ENCODE measurements at regions not wholly inside any gene's neighbourhood (a gene's known extent, or its start where the extent isn't known, plus 50 kb on each side); places are given as distances from the start of the nearest gene placed in this dataset.
"Not testable (repeated sequence)": the region's sequence is repeated elsewhere in the genome, so short reads cannot be mapped to it uniquely, and the experiment has no call there.

DNA sequence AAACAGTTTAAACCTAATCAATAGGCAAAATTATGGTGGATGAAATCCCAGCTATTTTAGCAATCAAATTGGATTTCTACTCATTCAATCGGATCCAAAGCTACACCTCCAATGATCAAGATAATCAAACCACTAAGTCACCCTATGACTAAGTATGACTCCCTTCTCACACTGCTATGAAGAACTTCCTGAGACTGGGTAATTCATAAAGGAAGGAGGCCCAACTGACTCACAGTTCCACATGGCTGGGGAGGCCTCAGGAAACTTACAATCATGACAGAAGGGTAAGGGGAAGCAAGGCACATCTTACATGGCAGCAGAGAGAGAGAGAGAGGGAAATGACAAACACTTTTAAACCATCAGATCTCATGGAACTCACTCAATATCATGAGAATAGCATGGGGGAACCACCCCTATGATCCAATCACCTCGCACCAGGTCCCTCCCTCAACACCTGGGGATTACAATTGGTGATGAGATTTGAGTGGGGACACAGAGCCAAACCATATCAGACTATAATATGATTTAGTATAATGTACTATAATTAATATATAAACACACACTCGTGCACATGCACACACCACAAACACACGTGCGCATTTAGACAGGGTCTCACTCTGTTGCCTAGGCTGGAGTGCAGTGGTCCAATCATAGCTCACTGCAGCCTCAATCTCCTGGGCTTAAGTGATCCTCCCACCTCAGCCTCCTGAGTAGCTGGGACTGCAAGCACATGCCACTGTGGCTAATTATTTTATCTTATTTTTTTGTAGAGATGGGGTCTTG, 213.6 kb upstream of the FOXK1 start:
- H3K36me3 ChIP-seq (ENCODE audit: control insufficient read depth, insufficient read depth, low read length): no peaks in the 10 kb centered on the region
- H3K9me3 ChIP-seq (ENCODE audit: control insufficient read depth, low read length): no peaks in the 10 kb centered on the region
- no peak overlapping the region for H3K27ac ChIP-seq (ENCODE audit: insufficient read depth, low read depth, low read length, poor library complexity, severe bottlenecking)
- no peaks in the 10 kb centered on the region for H3K27me3 ChIP-seq (ENCODE audit: control insufficient read depth, insufficient read depth, low read length, poor library complexity, severe bottlenecking)
- no peaks in the 10 kb centered on the region for H3K4me1 ChIP-seq (ENCODE audit: control insufficient read depth, insufficient read depth, low read length)
- H3K4me3 ChIP-seq (ENCODE audit: insufficient read depth, low read depth, low read length): no peak overlapping the region
- 87 to 90% methylated on average over 4 to 5 of the region's 5 CpGs for WGBS, 2 experiments

DNA sequence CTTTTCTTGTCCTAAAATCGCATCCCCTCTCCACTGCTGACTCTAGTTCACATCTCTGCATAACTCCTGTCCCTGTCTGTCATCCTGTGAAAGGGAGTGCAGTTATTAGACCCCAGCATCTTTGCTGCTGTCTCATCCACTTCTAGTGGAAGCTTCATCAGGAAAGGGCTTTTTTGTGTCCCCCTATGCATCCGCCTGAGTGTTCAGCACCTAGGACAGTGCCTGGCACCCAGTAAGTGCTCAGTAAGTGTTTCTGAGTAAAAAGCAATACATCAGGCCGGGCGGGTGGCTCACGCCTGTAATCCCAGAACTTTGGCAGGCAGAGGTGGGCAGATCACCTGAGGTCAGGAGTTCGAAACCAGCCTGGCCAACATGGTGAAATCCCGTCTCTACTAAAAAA, 211.8 kb upstream of the FOXK1 start:
- no peak overlapping the region for H3K27ac ChIP-seq (ENCODE audit: insufficient read depth, low read depth, low read length, poor library complexity, severe bottlenecking)
- no peaks in the 10 kb centered on the region for H3K9me3 ChIP-seq (ENCODE audit: control insufficient read depth, low read length)
- H3K36me3 ChIP-seq (ENCODE audit: control insufficient read depth, insufficient read depth, low read length): no peaks in the 10 kb centered on the region
- no peaks in the 10 kb centered on the region for H3K27me3 ChIP-seq (ENCODE audit: control insufficient read depth, insufficient read depth, low read length, poor library complexity, severe bottlenecking)
- no peak overlapping the region for H3K4me3 ChIP-seq (ENCODE audit: insufficient read depth, low read depth, low read length)
- WGBS, 2 experiments: 65 to 70% methylated on average over 7 of the region's 7 CpGs
- H3K4me1 ChIP-seq (ENCODE audit: control insufficient read depth, insufficient read depth, low read length): no peaks in the 10 kb centered on the region

DNA sequence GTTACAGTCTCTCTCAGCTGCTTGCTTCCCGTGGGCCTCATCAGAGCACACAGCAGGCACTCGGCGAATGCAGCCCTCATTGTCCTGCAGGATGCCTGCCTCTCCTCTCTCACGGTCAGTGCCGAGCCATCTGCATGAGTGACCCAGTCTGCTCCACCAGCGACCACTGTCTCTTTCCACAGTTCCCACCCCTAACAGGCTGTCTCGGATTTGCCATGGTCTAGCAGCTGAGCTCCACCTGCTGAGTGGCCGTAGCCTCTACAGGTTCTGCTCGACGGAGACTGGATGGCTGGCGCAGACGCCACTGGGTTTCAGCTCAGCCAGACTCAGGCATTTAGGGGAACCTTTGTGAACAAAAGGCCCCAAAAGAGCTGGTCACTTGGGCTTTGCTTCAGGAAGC, 209.4 kb upstream of the FOXK1 start:
- Histone ChIP-seq H3K36me3 (ENCODE audit: control insufficient read depth, insufficient read depth, low read length) (no peaks in the 10 kb centered on the region), H3K27ac (ENCODE audit: insufficient read depth, low read depth, low read length, poor library complexity, severe bottlenecking) (no peak overlapping the region), H3K4me1 (ENCODE audit: control insufficient read depth, insufficient read depth, low read length) (no peaks in the 10 kb centered on the region), H3K9me3 (ENCODE audit: control insufficient read depth, low read length) (no peaks in the 10 kb centered on the region), H3K27me3 (ENCODE audit: control insufficient read depth, insufficient read depth, low read length, poor library complexity, severe bottlenecking) (no peaks in the 10 kb centered on the region), H3K4me3 (ENCODE audit: insufficient read depth, low read depth, low read length) (no peak overlapping the region)
- WGBS, 2 experiments: 69 to 74% methylated on average over 12 of the region's 12 CpGs

DNA sequence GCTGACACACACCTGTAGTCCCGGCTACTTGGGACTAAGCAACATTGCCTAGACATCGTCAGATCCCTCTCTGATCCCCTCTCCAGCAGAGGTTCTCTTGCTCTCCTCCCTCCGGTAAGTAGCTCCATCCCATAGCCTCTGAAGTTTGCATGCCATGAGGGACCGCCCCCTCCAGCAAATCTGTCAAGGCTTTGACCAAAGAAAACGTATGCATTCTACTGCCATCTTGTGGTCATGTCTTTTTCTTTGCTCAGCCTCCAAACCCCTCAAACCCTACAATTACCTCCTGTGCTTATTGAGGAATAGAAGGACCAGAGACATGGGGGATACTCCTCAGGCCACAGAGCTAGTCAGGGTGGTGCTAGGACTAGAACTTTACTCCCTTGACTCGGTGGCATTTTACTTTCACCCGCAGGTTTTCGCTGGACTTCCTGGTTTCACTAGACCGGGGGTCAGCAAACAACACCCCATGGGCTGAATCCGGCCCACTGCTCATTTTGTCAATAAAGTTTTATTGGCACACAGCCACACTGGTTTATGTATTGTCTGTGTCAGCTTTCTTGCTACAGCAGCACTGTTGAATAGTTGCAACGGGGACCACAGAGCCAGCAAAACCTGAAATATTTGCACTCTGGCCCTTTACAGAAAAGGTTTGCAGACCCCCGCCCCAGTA, 202.6 kb upstream of the FOXK1 start:
- 51 to 59% methylated on average over 12 of the region's 12 CpGs for WGBS, 2 experiments
- Histone ChIP-seq H3K36me3 (ENCODE audit: control insufficient read depth, insufficient read depth, low read length) (no peaks in the 10 kb centered on the region), H3K9me3 (ENCODE audit: control insufficient read depth, low read length) (no peaks in the 10 kb centered on the region), H3K27me3 (ENCODE audit: control insufficient read depth, insufficient read depth, low read length, poor library complexity, severe bottlenecking) (no peaks in the 10 kb centered on the region), H3K27ac (ENCODE audit: insufficient read depth, low read depth, low read length, poor library complexity, severe bottlenecking) (no peak overlapping the region), H3K4me3 (ENCODE audit: insufficient read depth, low read depth, low read length) (no peak overlapping the region), H3K4me1 (ENCODE audit: control insufficient read depth, insufficient read depth, low read length) (no peaks in the 10 kb centered on the region)

DNA sequence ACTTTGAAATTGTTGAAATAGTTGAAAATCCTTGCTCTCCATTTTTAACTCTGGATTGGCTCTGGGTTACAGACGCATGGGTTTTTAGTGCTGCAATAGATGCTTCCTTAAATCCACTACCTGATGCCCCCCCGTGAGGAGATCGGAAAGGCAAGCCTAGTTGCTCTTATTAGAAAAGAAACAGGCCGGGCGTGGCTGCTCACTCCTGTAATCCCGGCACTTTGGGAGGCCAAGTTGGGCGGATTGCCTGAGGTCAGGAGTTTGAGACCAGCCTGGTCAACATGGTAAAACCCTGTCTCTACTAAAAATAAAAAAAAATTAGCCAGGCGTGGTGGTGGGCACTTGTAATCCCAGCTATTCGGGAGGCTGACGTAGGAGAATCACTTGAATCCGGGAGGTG, 202.0 kb upstream of the FOXK1 start:
- not testable (repeated sequence) for H3K4me1 ChIP-seq (ENCODE audit: control insufficient read depth, insufficient read depth, low read length); H3K36me3 ChIP-seq (ENCODE audit: control insufficient read depth, insufficient read depth, low read length); H3K27ac ChIP-seq (ENCODE audit: insufficient read depth, low read depth, low read length, poor library complexity, severe bottlenecking); H3K27me3 ChIP-seq (ENCODE audit: control insufficient read depth, insufficient read depth, low read length, poor library complexity, severe bottlenecking); H3K4me3 ChIP-seq (ENCODE audit: insufficient read depth, low read depth, low read length); H3K9me3 ChIP-seq (ENCODE audit: control insufficient read depth, low read length)
- WGBS, 2 experiments: 88 to 89% methylated on average over 11 of the region's 11 CpGs

DNA sequence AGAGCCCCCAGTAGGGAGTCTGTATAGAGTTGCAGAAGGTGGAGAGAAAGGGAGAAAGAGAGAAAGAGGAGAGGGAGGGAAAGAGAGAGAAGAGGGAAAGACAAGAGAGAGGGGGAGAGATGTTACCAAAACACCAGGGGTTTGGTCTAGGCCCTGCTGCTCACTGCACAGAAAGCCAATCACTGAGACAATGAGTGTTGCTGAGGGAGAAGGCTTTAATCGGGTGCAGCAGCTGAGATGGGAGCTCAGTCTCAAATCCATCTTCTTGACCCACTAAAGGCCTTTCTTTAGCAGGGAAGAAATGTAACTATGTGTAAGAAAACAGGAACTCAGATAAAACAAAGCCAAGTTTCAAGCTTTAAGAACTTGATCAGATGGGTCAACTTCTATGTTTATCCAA, 198.2 kb upstream of the FOXK1 start:
- no peak overlapping the region for H3K4me3 ChIP-seq (ENCODE audit: insufficient read depth, low read depth, low read length)
- H3K4me1 ChIP-seq (ENCODE audit: control insufficient read depth, insufficient read depth, low read length): no peaks in the 10 kb centered on the region
- H3K9me3 ChIP-seq (ENCODE audit: control insufficient read depth, low read length): no peaks in the 10 kb centered on the region
- 80 to 92% methylated on average over 1 of the region's 1 CpG for WGBS, 2 experiments
- no peaks in the 10 kb centered on the region for H3K27me3 ChIP-seq (ENCODE audit: control insufficient read depth, insufficient read depth, low read length, poor library complexity, severe bottlenecking)
- no peaks in the 10 kb centered on the region for H3K36me3 ChIP-seq (ENCODE audit: control insufficient read depth, insufficient read depth, low read length)
- H3K27ac ChIP-seq (ENCODE audit: insufficient read depth, low read depth, low read length, poor library complexity, severe bottlenecking): no peak overlapping the region

DNA sequence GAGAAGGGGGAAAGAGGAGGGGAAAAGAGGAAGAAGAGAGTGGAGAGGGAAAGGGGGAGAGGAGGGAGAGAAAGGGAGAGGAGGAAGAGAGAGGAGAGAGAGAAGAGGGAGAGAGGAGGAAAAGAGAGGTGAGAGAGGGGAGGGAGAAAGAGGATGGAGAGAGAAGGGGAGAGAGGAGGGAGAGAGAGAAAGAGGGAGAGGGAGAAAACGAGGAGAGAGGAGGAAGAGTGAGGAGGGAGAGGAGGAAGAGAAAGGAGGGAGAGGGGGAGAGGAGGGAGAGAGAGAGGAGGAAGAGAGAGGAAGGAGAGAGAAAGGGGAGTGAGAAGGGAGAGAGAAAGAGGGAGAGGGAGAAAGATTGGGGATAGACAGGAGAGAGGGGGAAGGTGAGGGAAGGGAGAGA, 197.6 kb upstream of the FOXK1 start:
- Histone ChIP-seq H3K9me3 (ENCODE audit: control insufficient read depth, low read length) (no peaks in the 10 kb centered on the region), H3K36me3 (ENCODE audit: control insufficient read depth, insufficient read depth, low read length) (no peaks in the 10 kb centered on the region), H3K4me3 (ENCODE audit: insufficient read depth, low read depth, low read length) (no peak overlapping the region), H3K27ac (ENCODE audit: insufficient read depth, low read depth, low read length, poor library complexity, severe bottlenecking) (no peak overlapping the region), H3K27me3 (ENCODE audit: control insufficient read depth, insufficient read depth, low read length, poor library complexity, severe bottlenecking) (no peaks in the 10 kb centered on the region), H3K4me1 (ENCODE audit: control insufficient read depth, insufficient read depth, low read length) (no peaks in the 10 kb centered on the region)
- 34 to 40% methylated on average over 1 of the region's 1 CpG for WGBS, 2 experiments

DNA sequence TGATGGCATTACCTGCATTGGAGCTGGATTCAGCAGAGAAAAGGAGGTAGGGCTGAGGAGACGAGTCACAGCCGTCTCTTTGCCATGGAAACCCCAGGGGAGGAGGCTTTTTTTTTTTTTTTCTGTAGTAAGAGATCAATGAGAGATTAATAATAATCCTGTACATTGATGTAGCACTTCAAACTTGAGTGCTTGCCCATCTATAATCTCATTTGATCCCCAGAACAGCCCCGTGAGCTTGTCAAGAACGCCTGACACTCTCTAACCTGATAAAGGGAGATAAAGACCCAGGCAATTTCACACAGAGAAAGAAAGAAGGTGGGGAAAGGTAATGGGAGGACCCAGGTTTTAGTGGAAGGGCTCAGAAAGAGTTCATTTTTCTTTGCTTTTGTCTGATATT, 195.2 kb upstream of the FOXK1 start:
- Histone ChIP-seq H3K4me1 (ENCODE audit: control insufficient read depth, insufficient read depth, low read length) (no peaks in the 10 kb centered on the region), H3K27me3 (ENCODE audit: control insufficient read depth, insufficient read depth, low read length, poor library complexity, severe bottlenecking) (no peaks in the 10 kb centered on the region), H3K27ac (ENCODE audit: insufficient read depth, low read depth, low read length, poor library complexity, severe bottlenecking) (no peak overlapping the region), H3K36me3 (ENCODE audit: control insufficient read depth, insufficient read depth, low read length) (no peaks in the 10 kb centered on the region), H3K4me3 (ENCODE audit: insufficient read depth, low read depth, low read length) (no peak overlapping the region), H3K9me3 (ENCODE audit: control insufficient read depth, low read length) (no peaks in the 10 kb centered on the region)
- WGBS, 2 experiments: 74 to 84% methylated on average over 4 of the region's 4 CpGs

DNA sequence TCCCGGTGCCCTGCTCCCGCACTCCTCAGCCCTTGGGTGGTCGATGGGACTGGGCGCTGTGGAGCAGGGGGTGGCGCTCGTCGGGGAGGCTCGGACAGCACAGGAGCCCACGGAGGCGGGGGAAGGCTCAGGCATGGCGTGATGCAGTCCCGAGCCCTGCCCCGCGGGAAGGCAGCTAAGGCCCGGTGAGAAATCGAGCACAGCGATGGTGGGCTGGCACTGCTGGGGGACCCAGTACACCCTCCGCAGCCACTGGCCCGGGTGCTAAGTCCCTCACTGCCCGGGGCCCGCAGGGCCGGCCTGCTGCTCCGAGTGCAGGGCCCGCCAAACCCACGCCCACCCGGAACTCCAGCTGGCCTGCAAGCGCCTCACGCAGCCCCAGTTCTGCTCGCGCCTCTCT, 185.2 kb upstream of the FOXK1 start:
- not testable (repeated sequence) for H3K4me1 ChIP-seq (ENCODE audit: control insufficient read depth, insufficient read depth, low read length); H3K9me3 ChIP-seq (ENCODE audit: control insufficient read depth, low read length); H3K4me3 ChIP-seq (ENCODE audit: insufficient read depth, low read depth, low read length); H3K27ac ChIP-seq (ENCODE audit: insufficient read depth, low read depth, low read length, poor library complexity, severe bottlenecking); H3K36me3 ChIP-seq (ENCODE audit: control insufficient read depth, insufficient read depth, low read length); H3K27me3 ChIP-seq (ENCODE audit: control insufficient read depth, insufficient read depth, low read length, poor library complexity, severe bottlenecking)
- WGBS, 2 experiments: 94 to 95% methylated on average over 30 of the region's 30 CpGs

DNA sequence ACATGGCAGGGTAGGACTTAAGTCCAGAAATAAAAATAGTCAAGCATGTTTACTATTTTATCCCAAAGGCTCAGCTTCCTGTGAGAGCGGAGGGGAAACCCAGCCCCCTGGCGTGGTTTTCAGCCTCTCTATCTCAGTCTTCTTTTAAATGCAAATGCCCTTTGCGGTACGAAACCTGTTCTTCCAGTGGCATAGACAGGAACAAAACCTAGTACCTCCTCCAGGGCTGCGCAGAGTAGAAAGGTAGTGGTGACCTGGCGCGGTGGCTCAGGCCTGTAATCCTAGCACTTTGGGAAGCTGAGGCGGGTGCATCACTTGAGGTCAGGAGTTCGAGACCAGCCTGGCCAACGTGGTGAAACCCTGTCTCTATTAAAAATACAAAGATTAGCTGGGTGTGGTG, 181.3 kb upstream of the FOXK1 start:
- H3K4me3 ChIP-seq (ENCODE audit: insufficient read depth, low read depth, low read length): no peak overlapping the region
- H3K27ac ChIP-seq (ENCODE audit: insufficient read depth, low read depth, low read length, poor library complexity, severe bottlenecking): no peak overlapping the region
- H3K4me1 ChIP-seq (ENCODE audit: control insufficient read depth, insufficient read depth, low read length): no peaks in the 10 kb centered on the region
- 74 to 81% methylated on average over 9 to 10 of the region's 10 CpGs for WGBS, 2 experiments
- no peaks in the 10 kb centered on the region for H3K27me3 ChIP-seq (ENCODE audit: control insufficient read depth, insufficient read depth, low read length, poor library complexity, severe bottlenecking)
- H3K9me3 ChIP-seq (ENCODE audit: control insufficient read depth, low read length): peaks cover 2% of the 10 kb centered on the region
- H3K36me3 ChIP-seq (ENCODE audit: control insufficient read depth, insufficient read depth, low read length): no peaks in the 10 kb centered on the region

All from ectodermal cell (in vitro differentiated cells).